Smooth muscle cell (in vitro differentiated cells): ENCODE measurements at regions not wholly inside any gene's neighbourhood (a gene's known extent, or its start where the extent isn't known, plus 50 kb on each side); places are given as distances from the start of the nearest gene placed in this dataset.

ENCODE experiments used
- DNase-seq: peaks from one replicate; lab custom pipeline; 2025; ENCODE audit not compliant: unreplicated experiment; lab: John Stamatoyannopoulos, UW
- H2AFZ ChIP-seq: fragments of 200-600 bp; sonication (generic); 2 replicates; pipeline ENCODE4 v1.6.0; 2016; ENCODE audit warnings: antibody characterized with exemption, low read depth, mild to moderate bottlenecking
- H3F3A ChIP-seq: fragments of 200-600 bp; sonication (generic); 2 replicates; pipeline ENCODE4 v1.6.0; 2017; ENCODE audit warnings: antibody characterized with exemption, low read depth
- H3K27ac ChIP-seq: fragments of 200-600 bp; sonication (generic); 2 replicates; pipeline ENCODE4 v1.5.1; 2016; ENCODE audit warnings: low read depth, mild to moderate bottlenecking
- H3K27me3 ChIP-seq: fragments of 200-600 bp; sonication (generic); 2 replicates; pipeline ENCODE4 v1.6.1; 2016; ENCODE audit warnings: low read depth, mild to moderate bottlenecking
- H3K36me3 ChIP-seq: fragments of 200-600 bp; sonication (generic); 2 replicates; pipeline ENCODE4 v1.5.1; 2016; ENCODE audit warnings: low read depth
- H3K4me1 ChIP-seq: fragments of 200-600 bp; sonication (generic); 2 replicates; pipeline ENCODE4 v1.5.1; 2016; ENCODE audit warnings: low read depth
- H3K4me2 ChIP-seq: fragments of 200-600 bp; sonication (generic); 2 replicates; pipeline ENCODE4 v1.6.0; 2016; ENCODE audit warnings: mild to moderate bottlenecking
- H3K4me3 ChIP-seq: fragments of 200-600 bp; sonication (generic); 2 replicates; pipeline ENCODE4 v1.5.1; 2016; ENCODE audit warnings: mild to moderate bottlenecking
- H3K79me2 ChIP-seq: fragments of 200-600 bp; sonication (generic); 2 replicates; pipeline ENCODE4 v1.6.0; 2016; ENCODE audit warnings: low read depth, mild to moderate bottlenecking
- H3K9ac ChIP-seq: fragments of 200-600 bp; sonication (generic); 2 replicates; pipeline ENCODE4 v1.6.0; 2016; ENCODE audit warnings: low read depth
- H3K9me3 ChIP-seq: fragments of 200-600 bp; sonication (generic); replicated peaks from 2 replicates; pipeline ENCODE4 v1.5.1; 2016; ENCODE audit warnings: low read depth
- H4K20me1 ChIP-seq: fragments of 200-600 bp; sonication (generic); 2 replicates; pipeline ENCODE4 v1.6.0; 2016; ENCODE audit warnings: low read depth
- CTCF ChIP-seq: fragments of 200-600 bp; sonication (generic); IDR thresholded peaks from 2 replicates; pipeline ENCODE4 v1.5.1; 2017; ENCODE audit warnings: borderline replicate concordance, mild to moderate bottlenecking, antibody characterized with exemption; ENCODE audit not compliant: insufficient read depth, poor library complexity, severe bottlenecking
- WGBS: methylation state at CpG from one replicate; pipeline ENCODE4 v1.1.7; 2016; ENCODE audit warnings: low lambda C conversion rate; 5-methylcytosine and 5-hydroxymethylcytosine counted together

- Histone ChIP-seq H3K4me1 (no peaks in the 10 kb centered on the region), H4K20me1 (no peaks in the 10 kb centered on the region)
- 77% methylated on average over 2 of the region's 2 CpGs for WGBS
Measured at GRCh38 chr3:95028688-95029087, 965.8 kb downstream of the NSUN3 start.

GRCh38 chr3:95029644-95030043 is 966.8 kb downstream of the NSUN3 start:
- Histone ChIP-seq H2AFZ (no peak overlapping the region), H3K79me2 (no peaks in the 10 kb centered on the region), H3K27me3 (no peaks in the 10 kb centered on the region), H4K20me1 (no peaks in the 10 kb centered on the region), H3K4me2 (no peak overlapping the region), H3K9ac (no peak overlapping the region), H3K9me3 (no peaks in the 10 kb centered on the region), H3K27ac (no peak overlapping the region), H3K4me1 (no peaks in the 10 kb centered on the region), H3K4me3 (no peak overlapping the region), H3F3A (no peaks in the 10 kb centered on the region), H3K36me3 (no peaks in the 10 kb centered on the region)
- TF ChIP-seq CTCF = no peak
- no peak for DNase-seq

More at GRCh38 chr3:95028688-95029087, 965.8 kb downstream of the NSUN3 start:
- no peak for DNase-seq
- TF ChIP-seq CTCF = no peak
- H3K9ac ChIP-seq = no peak overlapping the region
- no peak overlapping the region for H3K4me3 ChIP-seq
- H3K4me2 ChIP-seq = no peak overlapping the region
- no peaks in the 10 kb centered on the region for H3K36me3 ChIP-seq
- H3F3A ChIP-seq = no peaks in the 10 kb centered on the region
- H3K27ac ChIP-seq = no peak overlapping the region
- no peaks in the 10 kb centered on the region for H3K27me3 ChIP-seq
- H2AFZ ChIP-seq = no peak overlapping the region
- no peaks in the 10 kb centered on the region for H3K79me2 ChIP-seq
- no peaks in the 10 kb centered on the region for H3K9me3 ChIP-seq

- Histone ChIP-seq H3K9me3 (no peaks in the 10 kb centered on the region), H3K4me2 (no peak overlapping the region), H3K36me3 (no peaks in the 10 kb centered on the region), H3K27ac (no peak overlapping the region), H4K20me1 (no peaks in the 10 kb centered on the region), H3K9ac (no peak overlapping the region), H3K79me2 (no peaks in the 10 kb centered on the region), H3F3A (no peaks in the 10 kb centered on the region), H3K27me3 (no peaks in the 10 kb centered on the region), H3K4me1 (no peaks in the 10 kb centered on the region), H3K4me3 (no peak overlapping the region), H2AFZ (no peak overlapping the region)
- WGBS = 19% methylated on average over 2 of the region's 2 CpGs
- DNase-seq = no peak
- TF ChIP-seq CTCF = no peak
Measured at GRCh38 chr3:95036526-95037021, 973.7 kb downstream of the NSUN3 start.

GRCh38 chr3:95037097-95037496 is 974.2 kb downstream of the NSUN3 start:
- no peak overlapping the region for H3K4me3 ChIP-seq

More at GRCh38 chr3:95037097-95037496, 974.2 kb downstream of the NSUN3 start:
- Histone ChIP-seq H3K4me2 (no peak overlapping the region), H3K36me3 (no peaks in the 10 kb centered on the region), H3K27ac (no peak overlapping the region), H3K79me2 (no peaks in the 10 kb centered on the region), H2AFZ (no peak overlapping the region), H3K9me3 (no peaks in the 10 kb centered on the region), H3K9ac (no peak overlapping the region), H3K27me3 (no peaks in the 10 kb centered on the region), H4K20me1 (no peaks in the 10 kb centered on the region), H3K4me1 (no peaks in the 10 kb centered on the region), H3F3A (no peaks in the 10 kb centered on the region)
- 87% methylated on average over 5 of the region's 5 CpGs for WGBS
- no peak for TF ChIP-seq CTCF
- DNase-seq = no peak
